Muscle of leg (tissue), 3 donors: ENCODE measurements at regions not wholly inside any gene's neighbourhood (a gene's known extent, or its start where the extent isn't known, plus 50 kb on each side); places are given as distances from the start of the nearest gene placed in this dataset.

Experiments
- DNase-seq: peaks from one replicate; pipeline ENCODE4 v3.0.0; 2013
- H3K27ac ChIP-seq: one replicate; pipeline ENCODE4 v1.5.1; 2013; ENCODE audit warnings: mild to moderate bottlenecking, low read length, control low read depth
- H3K27me3 ChIP-seq: one replicate; pipeline ENCODE4 v1.6.1; 2013; ENCODE audit warnings: low read length; ENCODE audit not compliant: control insufficient read depth, insufficient read depth
- H3K36me3 ChIP-seq: one replicate; pipeline ENCODE4 v1.6.1; 2013; ENCODE audit warnings: low read length; ENCODE audit not compliant: control insufficient read depth, insufficient read depth
- H3K4me1 ChIP-seq: one replicate; pipeline ENCODE4 v1.6.1; 2013; ENCODE audit warnings: low read length; ENCODE audit not compliant: control insufficient read depth, insufficient read depth
- H3K4me3 ChIP-seq: one replicate; pipeline ENCODE4 v1.5.1; 2013; ENCODE audit warnings: low read length, control low read depth
- H3K9me3 ChIP-seq: replicated peaks from 2 replicates; pipeline ENCODE4 v1.6.1; 2013; ENCODE audit warnings: low read depth, low read length; ENCODE audit not compliant: control insufficient read depth
- WGBS: methylation state at CpG from one replicate; pipeline ENCODE4 v1.1.5; 2013; ENCODE audit warnings: missing lambda C conversion rate; ENCODE audit not compliant: insufficient coverage; 5-methylcytosine and 5-hydroxymethylcytosine counted together

DNA sequence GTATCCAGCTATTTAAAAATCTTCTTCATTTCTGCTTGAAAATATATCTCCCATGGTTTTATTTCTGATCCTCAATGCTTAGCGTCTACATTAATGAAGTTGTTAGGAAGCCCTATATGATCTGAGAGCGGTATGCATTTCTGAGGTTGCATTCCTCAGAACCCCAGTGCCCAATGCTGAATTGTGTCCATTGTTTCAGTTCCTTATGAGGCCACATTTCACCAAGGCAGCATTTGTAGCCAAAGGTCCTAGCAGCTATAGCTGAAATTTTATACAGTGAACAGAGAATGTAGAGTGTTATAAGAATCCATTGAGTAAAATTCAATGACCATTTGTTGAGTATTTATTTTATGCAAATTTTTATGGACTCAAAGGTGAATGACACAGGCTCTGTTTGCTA lies 209.5 kb downstream of the PCDH7 start:
- DNase-seq: no peak
- Histone ChIP-seq H3K9me3 (no peaks in the 10 kb centered on the region), H3K4me3 (no peak overlapping the region), H3K4me1 (no peaks in the 10 kb centered on the region), H3K27me3 (no peaks in the 10 kb centered on the region), H3K36me3 (no peaks in the 10 kb centered on the region), H3K27ac (no peak overlapping the region)
- WGBS: no CpG with 5 or more reads among the region's 2 CpGs

DNA sequence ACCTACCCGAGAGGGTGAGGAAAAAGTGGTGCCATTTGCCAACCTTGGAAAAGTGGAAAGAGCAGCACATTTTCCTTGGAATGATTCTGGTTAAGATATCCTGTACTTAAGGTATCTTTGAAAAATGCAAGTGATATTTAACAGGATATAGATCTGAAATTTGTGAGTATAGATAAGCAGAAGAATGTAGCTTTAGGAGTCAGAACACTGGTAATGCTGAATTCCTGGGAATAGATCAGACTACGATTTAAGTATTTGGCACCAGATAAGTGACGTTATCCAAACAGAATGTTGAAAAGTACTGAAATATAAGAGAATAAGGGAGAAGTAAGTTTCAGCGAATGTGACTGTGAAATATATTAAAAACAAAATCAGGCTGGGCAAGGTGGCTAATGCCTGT lies 210.1 kb downstream of the PCDH7 start:
- Histone ChIP-seq H3K36me3 (no peaks in the 10 kb centered on the region), H3K27me3 (no peaks in the 10 kb centered on the region), H3K9me3 (no peaks in the 10 kb centered on the region), H3K27ac (no peak overlapping the region), H3K4me3 (no peak overlapping the region), H3K4me1 (no peaks in the 10 kb centered on the region)
- peak; percentile 22 for DNase-seq
- WGBS: 75% methylated on average over 4 of the region's 4 CpGs

DNA sequence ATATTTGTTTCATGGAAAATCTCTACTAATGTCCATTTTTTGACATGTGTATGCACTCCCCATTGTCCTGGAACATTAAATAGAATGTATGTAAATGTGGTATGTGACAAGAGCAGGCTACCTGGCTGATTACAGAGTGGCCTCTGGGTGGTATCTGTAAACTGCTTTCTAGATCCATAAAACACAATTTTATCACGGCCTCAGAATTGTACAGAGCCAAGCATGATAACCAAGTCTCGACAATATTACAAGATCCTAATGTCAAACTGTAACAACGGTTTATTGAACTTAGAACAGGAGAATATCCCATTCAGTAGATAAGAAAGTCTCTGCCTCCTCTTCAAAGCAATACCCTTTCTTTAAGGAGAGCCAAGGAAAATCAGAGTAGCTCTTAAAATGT lies 212.4 kb downstream of the PCDH7 start:
- Histone ChIP-seq H3K4me1 (no peaks in the 10 kb centered on the region), H3K4me3 (no peak overlapping the region), H3K9me3 (no peaks in the 10 kb centered on the region), H3K27ac (no peak overlapping the region), H3K36me3 (no peaks in the 10 kb centered on the region), H3K27me3 (no peaks in the 10 kb centered on the region)
- DNase-seq: no peak
- no CpG with 5 or more reads among the region's 3 CpGs for WGBS

DNA sequence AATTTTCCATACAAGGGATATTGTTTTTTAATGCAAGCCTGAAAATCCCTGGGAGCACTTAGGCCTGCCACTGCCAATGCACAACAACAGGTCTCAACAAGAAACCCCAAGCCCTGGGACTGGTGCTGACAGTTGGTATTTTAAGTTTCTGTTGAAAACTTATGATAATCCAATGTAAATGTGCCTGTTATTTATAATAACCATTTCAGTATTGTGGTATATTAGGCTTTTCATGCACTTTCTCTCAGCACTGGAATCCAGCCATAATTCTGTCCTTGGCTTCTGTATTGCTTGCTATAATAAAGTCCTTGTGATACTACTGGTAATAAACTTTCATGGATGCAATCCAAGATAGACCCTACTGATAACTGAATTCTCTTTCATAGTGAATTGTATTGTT lies 218.9 kb downstream of the PCDH7 start:
- no peak overlapping the region for H3K27ac ChIP-seq
- peak; percentile 52 for DNase-seq
- no peaks in the 10 kb centered on the region for H3K27me3 ChIP-seq
- no peaks in the 10 kb centered on the region for H3K36me3 ChIP-seq
- no peak overlapping the region for H3K4me3 ChIP-seq
- no peaks in the 10 kb centered on the region for H3K4me1 ChIP-seq
- no peaks in the 10 kb centered on the region for H3K9me3 ChIP-seq

DNA sequence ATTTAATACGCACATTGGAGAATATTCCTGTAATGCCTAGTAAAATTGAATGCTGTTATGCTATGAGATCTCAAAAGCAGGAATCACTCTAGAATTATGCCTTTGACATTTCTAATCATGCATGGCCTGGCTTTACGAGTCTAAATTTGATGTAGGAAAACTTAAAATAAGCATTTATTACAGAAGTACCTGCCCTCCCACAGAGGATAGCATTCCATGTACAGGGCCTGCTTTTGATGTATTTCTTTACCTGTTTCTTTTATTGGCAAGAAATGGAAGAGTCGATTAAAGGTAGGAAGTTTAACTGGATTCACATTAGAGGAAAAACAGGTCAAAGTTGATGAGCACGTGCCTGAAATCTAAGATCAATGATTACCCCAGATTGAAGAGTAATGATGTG lies 219.5 kb downstream of the PCDH7 start:
- no CpG with 5 or more reads among the region's 4 CpGs for WGBS
- no peak overlapping the region for H3K27ac ChIP-seq
- no peaks in the 10 kb centered on the region for H3K4me1 ChIP-seq

DNA sequence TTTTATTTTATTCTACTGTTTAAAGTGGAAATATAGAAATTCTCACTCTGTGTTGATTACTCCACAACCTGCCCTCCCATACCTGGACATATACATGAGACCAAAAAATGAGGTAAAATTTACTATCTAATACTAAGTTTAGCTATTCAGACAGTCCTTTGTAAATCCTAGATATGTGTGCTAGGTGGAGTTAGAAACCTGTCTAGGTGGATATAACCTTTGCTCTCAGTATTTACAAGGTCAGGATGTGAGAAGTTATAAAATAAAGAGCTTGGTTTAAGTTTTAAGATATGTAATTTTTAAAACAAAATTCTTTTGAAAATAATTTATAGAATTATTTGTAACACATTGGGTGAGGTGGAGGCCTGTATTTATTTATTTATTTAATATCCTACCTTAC lies 221.5 kb downstream of the PCDH7 start:
- no peaks in the 10 kb centered on the region for H3K9me3 ChIP-seq
- H3K4me1 ChIP-seq: no peaks in the 10 kb centered on the region
- no peak overlapping the region for H3K4me3 ChIP-seq
- no peaks in the 10 kb centered on the region for H3K27me3 ChIP-seq
- H3K27ac ChIP-seq: no peak overlapping the region
- H3K36me3 ChIP-seq: no peaks in the 10 kb centered on the region
- DNase-seq: no peak

More for the DNA sequence above, 219.5 kb downstream of the PCDH7 start:
- H3K27me3 ChIP-seq: no peaks in the 10 kb centered on the region
- no peaks in the 10 kb centered on the region for H3K36me3 ChIP-seq
- no peak for DNase-seq
- H3K4me3 ChIP-seq: no peak overlapping the region
- H3K9me3 ChIP-seq: no peaks in the 10 kb centered on the region

DNA sequence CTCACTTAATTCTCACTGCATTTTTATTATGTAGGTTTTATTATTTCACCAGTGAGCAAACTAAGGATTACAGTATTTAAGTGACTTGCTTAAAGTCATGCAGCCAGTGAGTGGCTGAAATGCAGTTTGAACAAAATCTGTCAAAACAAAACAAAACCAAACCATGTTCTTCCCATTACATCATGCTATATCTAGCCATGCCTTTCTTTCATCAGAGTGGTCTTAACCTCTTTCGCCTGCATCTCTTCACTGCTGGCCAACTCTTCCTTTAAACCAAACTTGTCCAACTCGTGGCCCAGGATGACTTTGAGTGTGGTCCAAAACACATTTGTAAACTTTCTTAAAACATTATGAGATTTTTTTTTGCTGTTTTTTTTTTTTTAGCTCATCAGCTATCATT lies 223.2 kb downstream of the PCDH7 start:
- H3K36me3 ChIP-seq: no peaks in the 10 kb centered on the region
- H3K27me3 ChIP-seq: no peaks in the 10 kb centered on the region
- DNase-seq: no peak
- no peaks in the 10 kb centered on the region for H3K4me1 ChIP-seq
- WGBS: 75% methylated on average over 1 of the region's 2 CpGs
- H3K27ac ChIP-seq: no peak overlapping the region
- H3K4me3 ChIP-seq: no peak overlapping the region
- no peaks in the 10 kb centered on the region for H3K9me3 ChIP-seq

DNA sequence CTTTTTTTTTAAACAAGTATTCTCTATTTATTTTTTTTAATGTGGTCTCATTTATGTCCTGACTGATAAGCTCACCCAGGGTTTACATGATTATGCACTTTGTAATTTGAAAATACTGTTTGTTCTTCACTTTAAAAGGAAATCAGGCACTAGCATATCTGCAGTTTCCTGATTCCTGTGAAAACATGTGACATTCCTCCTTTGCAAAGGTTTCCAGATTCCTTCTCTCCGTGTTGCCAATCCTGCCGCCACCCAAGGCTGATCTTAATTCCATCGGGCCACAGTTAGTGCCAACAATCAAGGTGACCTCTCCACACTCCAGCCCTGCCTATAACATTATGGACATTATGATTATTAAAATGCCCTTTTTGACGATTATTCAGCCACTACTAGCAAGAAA lies 225.4 kb downstream of the PCDH7 start:
- WGBS: 30% methylated on average over 2 of the region's 4 CpGs
- no peaks in the 10 kb centered on the region for H3K4me1 ChIP-seq
- H3K9me3 ChIP-seq: no peaks in the 10 kb centered on the region
- no peak overlapping the region for H3K27ac ChIP-seq
- no peak overlapping the region for H3K4me3 ChIP-seq
- H3K36me3 ChIP-seq: no peaks in the 10 kb centered on the region
- DNase-seq: no peak
- H3K27me3 ChIP-seq: no peaks in the 10 kb centered on the region

DNA sequence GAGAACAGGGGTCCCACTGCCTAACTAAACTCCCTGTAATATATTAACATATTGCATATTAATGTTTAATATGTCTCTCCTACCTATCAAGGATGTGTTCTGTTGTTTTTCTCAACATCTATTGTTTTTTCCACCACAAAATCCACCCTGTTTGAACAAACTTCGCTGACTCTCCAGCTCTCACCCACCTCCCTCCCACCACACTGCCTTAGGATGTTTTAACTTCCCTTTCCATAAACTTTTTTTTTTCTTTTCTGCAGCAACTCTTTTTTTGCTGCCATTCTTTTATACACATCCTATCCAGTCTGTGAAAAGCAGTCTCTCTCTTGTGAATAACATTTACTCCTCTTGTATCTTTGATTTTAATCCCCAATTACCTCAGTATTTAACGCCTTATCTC lies 226.1 kb downstream of the PCDH7 start:
- Histone ChIP-seq H3K36me3 (no peaks in the 10 kb centered on the region), H3K27me3 (no peaks in the 10 kb centered on the region), H3K4me3 (no peak overlapping the region), H3K9me3 (no peaks in the 10 kb centered on the region), H3K27ac (no peak overlapping the region), H3K4me1 (no peaks in the 10 kb centered on the region)
- DNase-seq: no peak
- 86% methylated on average over 1 of the region's 2 CpGs for WGBS

DNA sequence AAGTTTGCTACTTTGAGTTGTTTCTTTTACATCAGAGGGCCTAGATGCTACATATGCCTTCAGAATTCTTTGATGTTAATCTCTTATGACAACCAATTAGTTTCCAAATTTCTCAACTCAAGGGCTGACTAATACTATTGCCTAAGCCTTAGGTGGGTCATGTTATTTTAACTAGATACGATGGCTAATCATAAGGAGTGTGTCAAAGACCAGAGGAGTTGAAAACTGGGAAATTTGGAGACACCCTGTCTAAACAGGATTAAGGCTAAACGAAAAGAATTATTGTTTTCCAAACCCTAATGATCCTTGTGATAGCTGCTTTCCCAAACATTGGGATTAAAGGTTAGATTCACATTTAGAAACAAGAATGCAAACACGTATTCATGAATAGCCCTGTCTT lies 228.5 kb downstream of the PCDH7 start:
- H3K27me3 ChIP-seq: no peaks in the 10 kb centered on the region
- no peak overlapping the region for H3K27ac ChIP-seq
- no peaks in the 10 kb centered on the region for H3K9me3 ChIP-seq
- H3K4me3 ChIP-seq: no peak overlapping the region
- no CpG with 5 or more reads among the region's 3 CpGs for WGBS
- H3K4me1 ChIP-seq: no peaks in the 10 kb centered on the region
- no peak for DNase-seq
- no peaks in the 10 kb centered on the region for H3K36me3 ChIP-seq

DNA sequence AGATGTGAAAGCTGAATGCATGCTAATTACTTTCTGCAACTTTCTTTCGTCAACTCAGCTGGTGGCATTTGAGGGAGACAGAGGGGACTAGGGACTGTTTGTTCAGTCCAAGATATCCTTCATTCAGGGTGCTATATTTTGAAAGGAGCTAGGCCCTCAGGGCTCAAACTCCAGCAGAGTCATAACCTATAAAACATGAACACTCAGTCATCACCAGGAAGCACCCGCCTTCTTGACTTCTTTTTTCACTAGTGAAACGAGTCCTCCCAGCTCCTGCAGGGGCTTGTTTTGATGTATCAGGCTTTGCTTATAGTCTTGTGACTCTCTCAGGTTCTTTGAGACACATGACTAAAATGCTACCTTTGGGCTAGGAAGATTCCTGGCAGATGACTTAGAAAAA lies 230.6 kb downstream of the PCDH7 start:
- no peak for DNase-seq
- Histone ChIP-seq H3K36me3 (no peaks in the 10 kb centered on the region), H3K4me3 (no peak overlapping the region), H3K4me1 (no peaks in the 10 kb centered on the region), H3K27ac (no peak overlapping the region), H3K9me3 (no peaks in the 10 kb centered on the region), H3K27me3 (no peaks in the 10 kb centered on the region)
- no CpG with 5 or more reads among the region's 3 CpGs for WGBS
